Activated T-helper 17 cell treated with anti-CD3 and anti-CD28 coated beads, Interleukin-2, amount 50 U/mL, for 72 hours (primary cell): ENCODE measurements at regions not wholly inside any gene's neighbourhood (a gene's known extent, or its start where the extent isn't known, plus 50 kb on each side); places are given as distances from the start of the nearest gene placed in this dataset.
"Not testable (repeated sequence)": the region's sequence is repeated elsewhere in the genome, so short reads cannot be mapped to it uniquely, and the experiment has no call there.

Experiments used
- ATAC-seq: fragments of 150-1000 bp; cut with Tn5 transposase; replicated peaks from 2 replicates; pipeline ENCODE4 v1.10.0; 2021; ENCODE audit warnings: mild to moderate bottlenecking, moderate library complexity
- H3K27ac Mint-ChIP-seq: one replicate; pipeline ENCODE4 v1.8.0; 2022; ENCODE audit warnings: mixed read lengths
- H3K27me3 Mint-ChIP-seq: one replicate; pipeline ENCODE4 v1.8.0; 2022; ENCODE audit warnings: mixed read lengths
- H3K36me3 Mint-ChIP-seq: one replicate; pipeline ENCODE4 v1.8.0; 2022; ENCODE audit warnings: low read depth, mild to moderate bottlenecking, mixed read lengths
- H3K4me1 Mint-ChIP-seq: one replicate; pipeline ENCODE4 v1.8.0; 2022; ENCODE audit warnings: mixed read lengths
- H3K4me3 Mint-ChIP-seq: one replicate; pipeline ENCODE4 v1.8.0; 2022; ENCODE audit warnings: mild to moderate bottlenecking, mixed read lengths
- H3K9me3 Mint-ChIP-seq: one replicate; pipeline ENCODE4 v1.8.0; 2022; ENCODE audit warnings: mixed read lengths

- Mint-ChIP-seq H3K36me3 (no peaks in the 10 kb centered on the region), H3K4me1 (no peaks in the 10 kb centered on the region), H3K27ac (no peak overlapping the region), H3K27me3 (peaks cover 47% of the 10 kb centered on the region), H3K4me3 (no peak overlapping the region), H3K9me3 (peaks cover 13% of the 10 kb centered on the region)
- ATAC-seq: no peak
These were observed 169.0 kb downstream of the BARX1 start for GRCh38 chr9:93786204-93786603.

- ATAC-seq: no peak
- Mint-ChIP-seq H3K4me1 (no peaks in the 10 kb centered on the region), H3K4me3 (no peak overlapping the region), H3K9me3 (no peaks in the 10 kb centered on the region), H3K36me3 (no peaks in the 10 kb centered on the region), H3K27ac (no peak overlapping the region), H3K27me3 (no peaks in the 10 kb centered on the region)
These were observed 178.3 kb downstream of the BARX1 start for GRCh38 chr9:93776873-93777272.

GRCh38 chr9:93776256-93776655, 178.9 kb downstream of the BARX1 start:
- no peak for ATAC-seq
- H3K27me3 Mint-ChIP-seq: no peaks in the 10 kb centered on the region
- no peak overlapping the region for H3K27ac Mint-ChIP-seq
- H3K4me1 Mint-ChIP-seq: no peaks in the 10 kb centered on the region
- H3K9me3 Mint-ChIP-seq: no peaks in the 10 kb centered on the region
- H3K4me3 Mint-ChIP-seq: no peak overlapping the region
- no peaks in the 10 kb centered on the region for H3K36me3 Mint-ChIP-seq

- Mint-ChIP-seq H3K4me1 (no peaks in the 10 kb centered on the region), H3K36me3 (no peaks in the 10 kb centered on the region), H3K27me3 (no peaks in the 10 kb centered on the region), H3K4me3 (no peak overlapping the region), H3K27ac (no peak overlapping the region), H3K9me3 (no peaks in the 10 kb centered on the region)
- no peak for ATAC-seq
These were observed 180.6 kb downstream of the BARX1 start for GRCh38 chr9:93774331-93775102.

- Mint-ChIP-seq H3K4me3 (no peak overlapping the region), H3K4me1 (no peaks in the 10 kb centered on the region), H3K9me3 (peaks cover 1% of the 10 kb centered on the region), H3K27me3 (peaks cover 4% of the 10 kb centered on the region), H3K27ac (no peak overlapping the region), H3K36me3 (no peaks in the 10 kb centered on the region)
- ATAC-seq: no peak
These were observed 183.9 kb downstream of the BARX1 start for GRCh38 chr9:93771276-93771675.

GRCh38 chr9:93761822-93762221, 185.4 kb downstream of the PHF2 start:
- peaks cover 27% of the 10 kb centered on the region for H3K27me3 Mint-ChIP-seq
- no peak for ATAC-seq
- H3K36me3 Mint-ChIP-seq: no peaks in the 10 kb centered on the region
- no peak overlapping the region for H3K27ac Mint-ChIP-seq
- H3K4me3 Mint-ChIP-seq: no peak overlapping the region
- peaks cover 8% of the 10 kb centered on the region for H3K9me3 Mint-ChIP-seq
- no peaks in the 10 kb centered on the region for H3K4me1 Mint-ChIP-seq

- Mint-ChIP-seq H3K9me3 (peaks cover 29% of the 10 kb centered on the region), H3K36me3 (no peaks in the 10 kb centered on the region), H3K4me1 (no peaks in the 10 kb centered on the region), H3K4me3 (no peak overlapping the region), H3K27me3 (peaks cover 27% of the 10 kb centered on the region), H3K27ac (no peak overlapping the region)
- ATAC-seq: no peak
These were observed 173.7 kb downstream of the PHF2 start for GRCh38 chr9:93750045-93750444.

GRCh38 chr9:93748827-93749226, 172.4 kb downstream of the PHF2 start:
- H3K27ac Mint-ChIP-seq, H3K4me1 Mint-ChIP-seq, H3K4me3 Mint-ChIP-seq, ATAC-seq, H3K36me3 Mint-ChIP-seq: not testable (repeated sequence)
- Mint-ChIP-seq H3K9me3 (peaks cover 27% of the 10 kb centered on the region), H3K27me3 (peaks cover 22% of the 10 kb centered on the region)

GRCh38 chr9:93731963-93732362, 155.6 kb downstream of the PHF2 start:
- H3K36me3 Mint-ChIP-seq: no peaks in the 10 kb centered on the region
- peaks cover 20% of the 10 kb centered on the region for H3K9me3 Mint-ChIP-seq
- H3K27ac Mint-ChIP-seq: no peak overlapping the region
- peaks cover 37% of the 10 kb centered on the region for H3K27me3 Mint-ChIP-seq
- ATAC-seq: no peak
- no peak overlapping the region for H3K4me3 Mint-ChIP-seq
- H3K4me1 Mint-ChIP-seq: no peaks in the 10 kb centered on the region

GRCh38 chr9:93730648-93731047, 154.3 kb downstream of the PHF2 start:
- H3K9me3 Mint-ChIP-seq: peaks cover 20% of the 10 kb centered on the region
- H3K4me1 Mint-ChIP-seq: no peaks in the 10 kb centered on the region
- no peak overlapping the region for H3K4me3 Mint-ChIP-seq
- H3K36me3 Mint-ChIP-seq: no peaks in the 10 kb centered on the region
- H3K27ac Mint-ChIP-seq: no peak overlapping the region
- H3K27me3 Mint-ChIP-seq: peaks cover 37% of the 10 kb centered on the region
- no peak for ATAC-seq

- ATAC-seq: no peak
- H3K4me1 Mint-ChIP-seq: no peaks in the 10 kb centered on the region
- H3K4me3 Mint-ChIP-seq: no peak overlapping the region
- H3K9me3 Mint-ChIP-seq: peaks cover 17% of the 10 kb centered on the region
- peaks cover 37% of the 10 kb centered on the region for H3K27me3 Mint-ChIP-seq
- no peaks in the 10 kb centered on the region for H3K36me3 Mint-ChIP-seq
- H3K27ac Mint-ChIP-seq: no peak overlapping the region
These were observed 153.8 kb downstream of the PHF2 start for GRCh38 chr9:93730217-93730616.
